ENCODE measurements at regions not wholly inside any gene's neighbourhood (a gene's known extent, or its start where the extent isn't known, plus 50 kb on each side); places are given as distances from the start of the nearest gene placed in this dataset.

DNA sequence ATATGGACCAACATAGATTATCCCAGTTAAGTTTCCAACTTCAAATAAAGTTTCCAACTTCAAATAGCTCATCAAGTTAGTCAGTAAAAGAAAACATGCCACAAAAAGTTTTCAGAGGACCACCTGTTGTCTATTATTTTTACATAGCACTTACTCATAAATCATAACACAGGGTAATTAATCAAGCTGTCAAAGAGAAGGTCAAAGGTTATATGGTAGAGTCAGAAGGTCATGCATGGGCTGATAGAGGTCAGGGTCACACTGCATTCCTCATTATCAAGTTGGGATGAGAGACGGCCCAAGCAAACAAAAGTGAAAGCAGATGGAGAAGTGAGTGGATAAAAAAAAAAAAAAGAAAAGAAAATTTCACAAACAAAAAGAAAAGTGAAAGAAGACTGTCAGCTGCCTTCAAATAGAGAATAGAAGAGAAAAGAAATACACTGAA lies 145.5 kb upstream of the POU5F2 start:
- ChIA-PET RAD21 (ENCODE audit: unreplicated experiment) (interaction anchor here (1.1 kb wide), 1 partner anchor 86 kb away, joined by 3 read pairs; no protein-coding TSS in a partner anchor), POLR2A (no interaction called here), CTCF (interaction anchor here (1.0 to 2.3 kb wide), 5 partner anchors 8 to 86 kb away, joined by 3 to 12 read pairs (median 4); no protein-coding TSS in a partner anchor), SMC1A (ENCODE audit: uncharacterized antibody, unreplicated experiment) (interaction anchor here (0.6 to 1.9 kb wide), 4 partner anchors 9 to 559 kb away, joined by 3 to 11 read pairs (median 4); no protein-coding TSS in a partner anchor)
- intact Hi-C loops (cut with micrococcal nuclease; ENCODE audit: unreplicated experiment) (no loop called here), in situ Hi-C loops (cut with MboI) (no loop called here)
- Histone ChIP-seq H3K4me3 (no peak overlapping the region), H3K9ac (ENCODE audit: control insufficient read depth, insufficient read depth, low read length) (no peak overlapping the region), H3K4me2 (ENCODE audit: control insufficient read depth, insufficient read depth) (0 out of 2 replicates have a peak overlapping the region, but pooled peaks have one; percentile 18), H4K20me1 (ENCODE audit: control insufficient read depth, insufficient read depth) (no peaks in the 10 kb centered on the region), H3K27me3 (replicated peaks in 1 of 2; ENCODE audit: control insufficient read depth in 2 of 2, insufficient read depth in 2 of 2, low read length in 1 of 2) (no peaks in the 10 kb centered on the region), H3K27ac (ENCODE audit: control insufficient read depth, insufficient read depth) (no peak overlapping the region), H3K9me3 (replicated peaks; ENCODE audit: control insufficient read depth, insufficient read depth, low read length) (no peaks in the 10 kb centered on the region), H3K36me3 (ENCODE audit: control insufficient read depth in 2 of 2, insufficient read depth in 2 of 2, low read length in 1 of 2) (no peaks in the 10 kb centered on the region), H2AFZ (ENCODE audit: control insufficient read depth, low read depth, low read length) (peak overlapping the region; percentile 2; the same call in 1 of the 2 replicates), H3K4me1 (ENCODE audit: control insufficient read depth, insufficient read depth, low read length) (no peaks in the 10 kb centered on the region), H3K79me2 (ENCODE audit: control insufficient read depth, insufficient read depth, low read length) (no peaks in the 10 kb centered on the region)
- TF ChIP-seq TAF1 (IDR thresholded peaks at IDR 0.05; ENCODE audit: borderline replicate concordance, low read depth, low read length) = no peak
- TF ChIP-seq ZNF384 (IDR thresholded peaks at IDR 0.05; ENCODE audit: borderline replicate concordance, low read depth, low read length) = peak; percentile 56
- TF ChIP-seq, protein P1, sequence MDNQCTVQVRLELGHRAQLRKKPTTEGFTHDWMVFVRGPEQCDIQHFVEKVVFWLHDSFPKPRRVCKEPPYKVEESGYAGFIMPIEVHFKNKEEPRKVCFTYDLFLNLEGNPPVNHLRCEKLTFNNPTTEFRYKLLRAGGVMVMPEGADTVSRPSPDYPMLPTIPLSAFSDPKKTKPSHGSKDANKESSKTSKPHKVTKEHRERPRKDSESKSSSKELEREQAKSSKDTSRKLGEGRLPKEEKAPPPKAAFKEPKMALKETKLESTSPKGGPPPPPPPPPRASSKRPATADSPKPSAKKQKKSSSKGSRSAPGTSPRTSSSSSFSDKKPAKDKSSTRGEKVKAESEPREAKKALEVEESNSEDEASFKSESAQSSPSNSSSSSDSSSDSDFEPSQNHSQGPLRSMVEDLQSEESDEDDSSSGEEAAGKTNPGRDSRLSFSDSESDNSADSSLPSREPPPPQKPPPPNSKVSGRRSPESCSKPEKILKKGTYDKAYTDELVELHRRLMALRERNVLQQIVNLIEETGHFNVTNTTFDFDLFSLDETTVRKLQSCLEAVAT (IDR thresholded peaks at IDR 0.05) = peak; percentile 32; the same call in 1 of the 2 replicates
- TF ChIP-seq, protein P2, sequence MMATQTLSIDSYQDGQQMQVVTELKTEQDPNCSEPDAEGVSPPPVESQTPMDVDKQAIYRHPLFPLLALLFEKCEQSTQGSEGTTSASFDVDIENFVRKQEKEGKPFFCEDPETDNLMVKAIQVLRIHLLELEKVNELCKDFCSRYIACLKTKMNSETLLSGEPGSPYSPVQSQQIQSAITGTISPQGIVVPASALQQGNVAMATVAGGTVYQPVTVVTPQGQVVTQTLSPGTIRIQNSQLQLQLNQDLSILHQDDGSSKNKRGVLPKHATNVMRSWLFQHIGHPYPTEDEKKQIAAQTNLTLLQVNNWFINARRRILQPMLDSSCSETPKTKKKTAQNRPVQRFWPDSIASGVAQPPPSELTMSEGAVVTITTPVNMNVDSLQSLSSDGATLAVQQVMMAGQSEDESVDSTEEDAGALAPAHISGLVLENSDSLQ (IDR thresholded peaks at IDR 0.05) = peak; percentile 90
- TF ChIP-seq, protein P3, sequence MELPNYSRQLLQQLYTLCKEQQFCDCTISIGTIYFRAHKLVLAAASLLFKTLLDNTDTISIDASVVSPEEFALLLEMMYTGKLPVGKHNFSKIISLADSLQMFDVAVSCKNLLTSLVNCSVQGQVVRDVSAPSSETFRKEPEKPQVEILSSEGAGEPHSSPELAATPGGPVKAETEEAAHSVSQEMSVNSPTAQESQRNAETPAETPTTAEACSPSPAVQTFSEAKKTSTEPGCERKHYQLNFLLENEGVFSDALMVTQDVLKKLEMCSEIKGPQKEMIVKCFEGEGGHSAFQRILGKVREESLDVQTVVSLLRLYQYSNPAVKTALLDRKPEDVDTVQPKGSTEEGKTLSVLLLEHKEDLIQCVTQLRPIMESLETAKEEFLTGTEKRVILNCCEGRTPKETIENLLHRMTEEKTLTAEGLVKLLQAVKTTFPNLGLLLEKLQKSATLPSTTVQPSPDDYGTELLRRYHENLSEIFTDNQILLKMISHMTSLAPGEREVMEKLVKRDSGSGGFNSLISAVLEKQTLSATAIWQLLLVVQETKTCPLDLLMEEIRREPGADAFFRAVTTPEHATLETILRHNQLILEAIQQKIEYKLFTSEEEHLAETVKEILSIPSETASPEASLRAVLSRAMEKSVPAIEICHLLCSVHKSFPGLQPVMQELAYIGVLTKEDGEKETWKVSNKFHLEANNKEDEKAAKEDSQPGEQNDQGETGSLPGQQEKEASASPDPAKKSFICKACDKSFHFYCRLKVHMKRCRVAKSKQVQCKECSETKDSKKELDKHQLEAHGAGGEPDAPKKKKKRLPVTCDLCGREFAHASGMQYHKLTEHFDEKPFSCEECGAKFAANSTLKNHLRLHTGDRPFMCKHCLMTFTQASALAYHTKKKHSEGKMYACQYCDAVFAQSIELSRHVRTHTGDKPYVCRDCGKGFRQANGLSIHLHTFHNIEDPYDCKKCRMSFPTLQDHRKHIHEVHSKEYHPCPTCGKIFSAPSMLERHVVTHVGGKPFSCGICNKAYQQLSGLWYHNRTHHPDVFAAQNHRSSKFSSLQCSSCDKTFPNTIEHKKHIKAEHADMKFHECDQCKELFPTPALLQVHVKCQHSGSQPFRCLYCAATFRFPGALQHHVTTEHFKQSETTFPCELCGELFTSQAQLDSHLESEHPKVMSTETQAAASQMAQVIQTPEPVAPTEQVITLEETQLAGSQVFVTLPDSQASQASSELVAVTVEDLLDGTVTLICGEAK (IDR thresholded peaks at IDR 0.05; ENCODE audit: borderline replicate concordance) = peak; percentile 84
- peak; percentile 91 for TF ChIP-seq NR2F1 (conservative IDR thresholded peaks at IDR 0.05)
- TF ChIP-seq NBN (IDR thresholded peaks at IDR 0.05) = no peak
- peak; percentile 87 for TF ChIP-seq NR2C1 (IDR thresholded peaks at IDR 0.05)
- 0 out of 2 replicates have a peak, but pooled peaks have one; percentile 53 for TF ChIP-seq ESRRA (IDR thresholded peaks at IDR 0.05; ENCODE audit: low read length)
- TF ChIP-seq BACH1 (IDR thresholded peaks at IDR 0.05; ENCODE audit: borderline replicate concordance) = no peak
- TF ChIP-seq, protein P4, sequence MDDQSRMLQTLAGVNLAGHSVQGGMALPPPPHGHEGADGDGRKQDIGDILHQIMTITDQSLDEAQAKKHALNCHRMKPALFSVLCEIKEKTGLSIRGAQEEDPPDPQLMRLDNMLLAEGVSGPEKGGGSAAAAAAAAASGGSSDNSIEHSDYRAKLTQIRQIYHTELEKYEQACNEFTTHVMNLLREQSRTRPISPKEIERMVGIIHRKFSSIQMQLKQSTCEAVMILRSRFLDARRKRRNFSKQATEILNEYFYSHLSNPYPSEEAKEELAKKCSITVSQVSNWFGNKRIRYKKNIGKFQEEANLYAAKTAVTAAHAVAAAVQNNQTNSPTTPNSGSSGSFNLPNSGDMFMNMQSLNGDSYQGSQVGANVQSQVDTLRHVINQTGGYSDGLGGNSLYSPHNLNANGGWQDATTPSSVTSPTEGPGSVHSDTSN (IDR thresholded peaks at IDR 0.05; ENCODE audit: insufficient replicate concordance, low read depth, low read length) = peak; percentile 74
- ATAC-seq = no peak; the same call in 1 of the 3 replicates
- DNase-seq (ENCODE audit: low read depth, low spot score) = no peak
- WGBS (ENCODE audit: insufficient coverage, insufficient replicate concordance, low lambda C conversion rate, missing lambda C conversion rate) = no CpG with 5 or more reads among the region's 1 CpG
- FAIRE-seq = no peak
- no TSS peak for BruUV-seq (replicated peaks)

Measured in GM12878 (cell line).